ENCODE measurements at regions not wholly inside any gene's neighbourhood (a gene's known extent, or its start where the extent isn't known, plus 50 kb on each side); places are given as distances from the start of the nearest gene placed in this dataset.

DNA sequence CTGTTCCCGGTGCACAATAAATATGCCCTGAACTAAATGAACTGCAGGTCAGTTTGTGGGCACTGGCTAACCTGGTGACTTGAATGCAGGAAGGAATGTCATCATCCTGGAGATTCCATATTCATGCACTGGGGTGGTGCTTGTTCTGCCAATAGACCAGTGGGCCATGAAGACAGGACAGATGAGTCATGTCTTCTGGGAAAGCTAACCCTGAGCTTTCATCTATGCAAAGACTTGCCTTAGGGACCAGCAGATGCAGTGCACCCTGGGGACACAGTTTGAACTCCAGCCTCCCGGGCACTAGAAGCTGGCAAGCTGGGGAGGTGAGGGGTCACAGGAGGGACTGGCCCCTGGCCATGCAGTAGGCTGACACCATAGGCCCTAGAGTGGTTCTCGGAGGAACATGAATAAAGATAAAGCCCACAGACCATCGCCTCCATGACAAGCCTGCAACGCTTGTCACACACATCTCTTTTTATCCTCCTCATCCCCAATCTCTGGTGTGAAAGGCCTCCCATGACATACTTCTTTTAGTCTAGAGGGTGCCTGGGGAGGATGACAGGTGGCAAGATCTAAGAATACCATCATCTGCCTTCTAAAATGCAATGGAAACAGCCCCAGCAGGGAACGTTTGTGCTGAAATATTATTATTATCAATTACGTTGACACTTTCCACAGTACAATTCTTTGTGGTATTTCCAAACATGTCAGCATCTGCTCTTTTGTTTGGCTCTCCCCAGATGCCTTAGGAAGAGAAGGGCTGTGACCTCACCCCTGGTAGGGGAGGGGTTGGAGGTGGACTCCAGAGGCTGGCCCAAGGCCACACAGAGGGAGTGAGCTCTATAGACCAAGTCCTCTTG, 267.4 kb upstream of the RAB6C start:
- ChIA-PET CTCF (no interaction called here), POLR2A (no interaction called here)
- Mint-ChIP-seq H3K4me3 (no peak overlapping the region), H3K36me3 (no peaks in the 10 kb centered on the region), H3K9me3 (no peaks in the 10 kb centered on the region), H3K27me3 (peaks cover 0 to 8% of the 10 kb centered on the region in 2 donors), H3K27ac (no peak overlapping the region), H3K4me1 (no peaks in the 10 kb centered on the region)
- Histone ChIP-seq H3K4me3 (ENCODE audit: low read length) (no peak overlapping the region), H3K27me3 (ENCODE audit: insufficient read depth, low read length, poor library complexity, severe bottlenecking) (no peaks in the 10 kb centered on the region), H3K36me3 (ENCODE audit: insufficient read depth, low read length) (no peaks in the 10 kb centered on the region), H3K27ac (ENCODE audit: low read depth, low read length) (no peak overlapping the region), H3K4me1 (ENCODE audit: insufficient read depth, low read length) (no peaks in the 10 kb centered on the region), H3K9me3 (ENCODE audit: low read length) (no peaks in the 10 kb centered on the region)
- DNase-seq, result no peak

DNA sequence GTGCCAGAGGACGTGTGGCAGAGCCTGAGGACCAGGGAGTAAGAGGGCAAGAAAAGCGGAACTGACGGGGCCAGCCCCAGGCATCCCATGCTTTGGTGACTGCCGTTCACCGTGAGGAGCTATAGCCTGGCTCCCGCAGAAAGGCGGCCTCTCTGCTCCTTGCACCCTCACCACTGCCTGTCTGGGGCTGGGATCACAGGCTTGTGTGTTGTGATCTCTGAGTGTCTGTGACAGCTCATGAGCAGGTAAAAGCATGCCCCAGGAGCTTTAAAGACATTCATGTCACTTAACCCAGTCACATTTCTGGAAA, 266.8 kb upstream of the RAB6C start:
- no peaks in the 10 kb centered on the region for H3K4me1 ChIP-seq (ENCODE audit: insufficient read depth, low read length)
- no peak overlapping the region for H3K27ac Mint-ChIP-seq
- DNase-seq, result no peak
- H3K9me3 Mint-ChIP-seq, result no peaks in the 10 kb centered on the region
- no peak overlapping the region for H3K4me3 ChIP-seq (ENCODE audit: low read length)
- H3K27ac ChIP-seq (ENCODE audit: low read depth, low read length), result no peak overlapping the region
- no peaks in the 10 kb centered on the region for H3K4me1 Mint-ChIP-seq
- H3K36me3 ChIP-seq (ENCODE audit: insufficient read depth, low read length), result no peaks in the 10 kb centered on the region
- H3K9me3 ChIP-seq (ENCODE audit: low read length), result no peaks in the 10 kb centered on the region
- CTCF ChIA-PET, result no interaction called here
- POLR2A ChIA-PET, result no interaction called here
- peaks cover 0 to 8% of the 10 kb centered on the region in 2 donors for H3K27me3 Mint-ChIP-seq
- no peaks in the 10 kb centered on the region for H3K36me3 Mint-ChIP-seq
- no peak overlapping the region for H3K4me3 Mint-ChIP-seq
- no peaks in the 10 kb centered on the region for H3K27me3 ChIP-seq (ENCODE audit: insufficient read depth, low read length, poor library complexity, severe bottlenecking)

DNA sequence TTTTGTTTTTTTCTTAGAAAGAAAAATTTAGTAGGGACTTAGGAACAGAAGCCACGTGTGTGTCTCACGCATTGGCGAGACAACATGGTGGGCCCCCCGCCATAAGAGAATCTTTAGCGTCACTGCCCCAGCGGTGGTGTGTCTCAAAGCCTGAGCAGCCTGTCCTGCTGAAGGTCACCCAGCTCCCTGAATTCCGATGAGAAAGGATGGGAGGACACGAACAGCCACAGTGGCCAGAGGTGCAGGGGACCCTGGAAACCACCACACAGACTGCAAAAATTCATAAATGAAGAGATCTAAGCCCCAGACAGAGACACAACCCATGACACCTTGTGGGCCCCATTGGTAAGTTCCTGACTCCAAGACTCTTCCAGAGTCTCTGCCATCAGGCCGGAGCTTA, 266.1 kb upstream of the RAB6C start:
- ChIA-PET POLR2A (no interaction called here), CTCF (no interaction called here)
- Histone ChIP-seq H3K27ac (ENCODE audit: low read depth, low read length) (no peak overlapping the region), H3K27me3 (ENCODE audit: insufficient read depth, low read length, poor library complexity, severe bottlenecking) (no peaks in the 10 kb centered on the region), H3K36me3 (ENCODE audit: insufficient read depth, low read length) (no peaks in the 10 kb centered on the region), H3K9me3 (ENCODE audit: low read length) (no peaks in the 10 kb centered on the region), H3K4me1 (ENCODE audit: insufficient read depth, low read length) (no peaks in the 10 kb centered on the region), H3K4me3 (ENCODE audit: low read length) (no peak overlapping the region)
- no peak overlapping the region for H3K4me3 Mint-ChIP-seq
- no peak overlapping the region for H3K27ac Mint-ChIP-seq
- peaks cover 0 to 5% of the 10 kb centered on the region in 2 donors for H3K27me3 Mint-ChIP-seq
- H3K36me3 Mint-ChIP-seq, result no peaks in the 10 kb centered on the region
- H3K4me1 Mint-ChIP-seq, result no peaks in the 10 kb centered on the region
- H3K9me3 Mint-ChIP-seq, result no peaks in the 10 kb centered on the region
- no peak for DNase-seq

DNA sequence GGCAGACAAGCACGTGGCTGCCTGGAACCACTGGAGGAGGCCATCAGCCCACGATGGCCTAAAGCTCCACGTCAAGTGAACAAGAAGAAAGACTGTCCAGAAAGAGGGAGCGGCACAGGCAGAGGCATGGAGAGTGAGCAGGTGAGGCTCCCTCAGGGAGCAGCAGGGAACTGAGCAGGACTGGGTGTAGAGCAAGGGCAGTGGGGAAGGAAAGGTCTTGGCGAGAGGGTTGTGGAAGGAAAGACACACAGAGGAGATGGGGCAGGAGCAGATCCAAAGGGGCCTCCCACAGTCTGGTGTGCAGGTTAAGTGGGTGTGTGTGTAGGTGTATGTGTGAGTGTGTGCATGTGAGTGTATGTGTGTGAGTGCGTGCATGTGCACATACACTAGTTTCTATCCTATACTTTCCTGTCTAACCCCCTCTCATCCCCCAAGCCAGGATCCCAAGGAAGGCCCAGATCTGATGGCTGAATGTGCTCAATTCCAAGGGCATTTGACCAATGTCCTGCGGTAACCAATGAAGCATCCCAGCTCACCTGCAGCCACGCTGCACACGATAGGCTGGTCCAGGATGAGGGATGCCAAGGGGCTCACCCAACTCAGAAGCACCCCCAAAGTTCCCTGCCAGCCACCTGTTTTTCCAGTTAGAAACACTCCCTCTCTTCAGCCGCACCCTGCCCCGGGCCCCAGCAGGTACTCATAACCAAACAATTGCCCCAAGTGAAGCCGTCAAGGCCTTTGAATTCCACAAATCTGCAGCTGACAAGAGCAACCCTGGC, 262.5 kb upstream of the RAB6C start:
- no peaks in the 10 kb centered on the region for H3K27me3 ChIP-seq (ENCODE audit: insufficient read depth, low read length, poor library complexity, severe bottlenecking)
- no peak overlapping the region for H3K27ac Mint-ChIP-seq

DNA sequence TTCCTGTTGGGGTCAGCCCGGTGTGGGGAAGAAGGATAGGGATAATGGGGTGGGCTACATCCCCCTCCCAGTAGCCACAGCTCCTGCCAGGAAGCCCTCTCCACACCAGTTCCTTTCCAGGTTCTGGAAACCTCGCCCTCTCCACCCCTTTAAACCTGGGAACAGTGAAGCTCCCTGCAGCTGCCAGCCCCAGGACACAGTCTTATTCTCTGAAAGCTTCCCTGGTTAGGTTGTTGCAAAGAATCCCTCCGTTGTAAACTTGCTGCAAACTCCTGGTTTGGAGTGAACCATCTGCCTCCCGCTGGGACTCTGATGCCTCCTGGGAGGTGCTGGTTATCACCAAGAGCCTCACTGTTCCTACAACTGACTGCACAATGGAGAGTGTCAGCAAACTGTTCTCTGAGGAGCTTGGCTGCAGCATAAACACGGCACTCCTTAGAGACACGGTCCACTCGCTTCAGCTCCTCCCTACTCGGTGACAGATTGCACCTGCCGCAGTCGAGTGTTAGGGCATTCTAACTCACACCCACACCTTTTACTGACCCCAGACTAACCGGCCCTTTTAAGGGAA, 261.8 kb upstream of the RAB6C start:
- Mint-ChIP-seq H3K4me1 (no peaks in the 10 kb centered on the region), H3K9me3 (no peaks in the 10 kb centered on the region), H3K36me3 (no peaks in the 10 kb centered on the region), H3K4me3 (no peak overlapping the region), H3K27ac (no peak overlapping the region), H3K27me3 (peaks cover 0 to 4% of the 10 kb centered on the region in 2 donors)
- no peak for DNase-seq
- Histone ChIP-seq H3K9me3 (ENCODE audit: low read length) (no peaks in the 10 kb centered on the region), H3K27me3 (ENCODE audit: insufficient read depth, low read length, poor library complexity, severe bottlenecking) (no peaks in the 10 kb centered on the region), H3K27ac (ENCODE audit: low read depth, low read length) (no peak overlapping the region), H3K4me1 (ENCODE audit: insufficient read depth, low read length) (no peaks in the 10 kb centered on the region), H3K4me3 (ENCODE audit: low read length) (no peak overlapping the region), H3K36me3 (ENCODE audit: insufficient read depth, low read length) (no peaks in the 10 kb centered on the region)
- POLR2A ChIA-PET, result no interaction called here
- CTCF ChIA-PET, result no interaction called here

More for the DNA sequence above, 262.5 kb upstream of the RAB6C start:
- Histone ChIP-seq H3K27ac (ENCODE audit: low read depth, low read length) (no peak overlapping the region), H3K9me3 (ENCODE audit: low read length) (no peaks in the 10 kb centered on the region), H3K4me3 (ENCODE audit: low read length) (no peak overlapping the region), H3K36me3 (ENCODE audit: insufficient read depth, low read length) (no peaks in the 10 kb centered on the region), H3K4me1 (ENCODE audit: insufficient read depth, low read length) (no peaks in the 10 kb centered on the region)
- no peaks in the 10 kb centered on the region for H3K36me3 Mint-ChIP-seq
- no peak for DNase-seq
- H3K27me3 Mint-ChIP-seq, result peaks cover 0 to 5% of the 10 kb centered on the region in 2 donors
- H3K9me3 Mint-ChIP-seq, result no peaks in the 10 kb centered on the region
- ChIA-PET CTCF (no interaction called here), POLR2A (no interaction called here)
- H3K4me3 Mint-ChIP-seq, result no peak overlapping the region
- no peaks in the 10 kb centered on the region for H3K4me1 Mint-ChIP-seq

DNA sequence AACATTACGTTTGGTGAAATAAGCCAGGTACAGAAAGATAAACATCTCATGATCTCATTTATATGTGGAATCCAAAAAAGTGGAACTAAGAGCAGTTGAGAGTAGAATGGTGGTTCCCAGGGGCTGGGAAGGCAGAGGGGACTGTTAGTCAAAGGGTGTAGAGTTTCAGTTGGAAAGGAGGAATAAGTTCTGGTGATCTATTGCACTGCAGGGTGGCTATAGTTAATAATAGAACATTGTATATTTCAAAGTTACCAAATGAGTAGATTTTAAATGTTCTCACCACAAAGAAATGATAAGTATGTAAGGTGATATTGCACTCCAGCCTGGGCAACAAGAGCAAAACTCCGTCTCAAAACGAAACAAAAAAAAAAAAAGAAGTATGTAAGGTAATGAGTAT, 260.1 kb upstream of the RAB6C start:
- Mint-ChIP-seq H3K36me3 (no peaks in the 10 kb centered on the region), H3K9me3 (peaks cover 0 to 3% (median 0%) of the 10 kb centered on the region in 5 donors), H3K4me1 (no peaks in the 10 kb centered on the region), H3K4me3 (no peak overlapping the region), H3K27me3 (peaks cover 0 to 5% of the 10 kb centered on the region in 2 donors), H3K27ac (no peak overlapping the region)
- no peak overlapping the region for H3K4me3 ChIP-seq (ENCODE audit: low read length)
- no peaks in the 10 kb centered on the region for H3K9me3 ChIP-seq (ENCODE audit: low read length)
- ChIA-PET POLR2A (no interaction called here), CTCF (no interaction called here)
- H3K4me1 ChIP-seq (ENCODE audit: insufficient read depth, low read length), result no peaks in the 10 kb centered on the region
- H3K36me3 ChIP-seq (ENCODE audit: insufficient read depth, low read length), result no peaks in the 10 kb centered on the region
- DNase-seq, result no peak
- H3K27ac ChIP-seq (ENCODE audit: low read depth, low read length), result no peak overlapping the region
- H3K27me3 ChIP-seq (ENCODE audit: insufficient read depth, low read length, poor library complexity, severe bottlenecking), result no peaks in the 10 kb centered on the region

DNA sequence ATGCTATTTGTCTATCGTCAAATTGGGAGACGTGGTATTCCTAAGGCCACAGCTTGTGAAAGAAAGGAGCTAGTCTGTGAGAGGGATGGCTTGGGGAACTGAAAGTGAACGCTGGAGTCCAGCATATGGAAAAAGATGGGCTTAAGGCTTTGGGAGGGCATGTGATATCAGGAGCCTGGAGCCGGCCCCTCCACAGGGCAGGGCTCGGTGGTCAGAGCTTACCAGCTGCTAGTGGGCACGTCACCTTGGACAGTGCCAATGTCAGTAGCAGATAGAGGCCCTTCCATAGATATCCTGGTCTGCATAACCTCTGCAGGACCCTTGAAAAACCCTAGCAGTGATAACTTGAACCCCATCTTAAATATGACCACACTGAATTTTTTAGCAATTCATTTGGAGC, 259.1 kb upstream of the RAB6C start:
- H3K27me3 Mint-ChIP-seq, result peaks cover 0 to 5% of the 10 kb centered on the region in 2 donors
- no peaks in the 10 kb centered on the region for H3K4me1 Mint-ChIP-seq
- ChIA-PET CTCF (no interaction called here), POLR2A (no interaction called here)
- no peak overlapping the region for H3K4me3 ChIP-seq (ENCODE audit: low read length)
- no peak overlapping the region for H3K4me3 Mint-ChIP-seq
- H3K36me3 Mint-ChIP-seq, result no peaks in the 10 kb centered on the region
- no peaks in the 10 kb centered on the region for H3K9me3 ChIP-seq (ENCODE audit: low read length)
- H3K27ac Mint-ChIP-seq, result no peak overlapping the region
- H3K9me3 Mint-ChIP-seq, result peaks cover 0 to 3% (median 0%) of the 10 kb centered on the region in 5 donors
- no peak overlapping the region for H3K27ac ChIP-seq (ENCODE audit: low read depth, low read length)
- no peaks in the 10 kb centered on the region for H3K4me1 ChIP-seq (ENCODE audit: insufficient read depth, low read length)
- H3K36me3 ChIP-seq (ENCODE audit: insufficient read depth, low read length), result no peaks in the 10 kb centered on the region
- DNase-seq, result no peak
- H3K27me3 ChIP-seq (ENCODE audit: insufficient read depth, low read length, poor library complexity, severe bottlenecking), result no peaks in the 10 kb centered on the region

DNA sequence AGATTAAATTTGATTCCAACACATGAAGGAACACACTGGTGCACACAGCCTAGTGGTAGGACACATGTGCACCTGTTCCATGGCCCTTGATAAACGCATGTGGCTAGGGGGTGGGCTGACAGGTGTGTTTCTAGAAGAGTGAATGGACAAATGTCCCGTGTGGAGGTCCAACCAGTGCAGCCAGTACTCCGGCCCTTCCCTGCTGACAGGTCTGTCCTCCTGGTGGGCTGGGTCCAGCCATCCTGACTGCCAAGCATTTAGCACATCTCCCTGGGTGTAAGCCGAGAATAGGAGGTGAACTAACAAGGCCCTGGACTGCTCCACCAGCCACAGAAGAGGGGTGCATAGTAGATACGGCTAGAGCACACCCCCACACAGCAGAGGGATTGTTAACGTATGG, 258.7 kb upstream of the RAB6C start:
- H3K36me3 ChIP-seq (ENCODE audit: insufficient read depth, low read length), result no peaks in the 10 kb centered on the region
- no peak for DNase-seq
- peaks cover 0 to 3% (median 0%) of the 10 kb centered on the region in 5 donors for H3K9me3 Mint-ChIP-seq
- no peak overlapping the region for H3K27ac Mint-ChIP-seq
- H3K9me3 ChIP-seq (ENCODE audit: low read length), result no peaks in the 10 kb centered on the region
- POLR2A ChIA-PET, result no interaction called here
- no peaks in the 10 kb centered on the region for H3K36me3 Mint-ChIP-seq
- no peak overlapping the region for H3K4me3 Mint-ChIP-seq
- H3K4me1 ChIP-seq (ENCODE audit: insufficient read depth, low read length), result no peaks in the 10 kb centered on the region
- H3K27ac ChIP-seq (ENCODE audit: low read depth, low read length), result no peak overlapping the region
- CTCF ChIA-PET, result no interaction called here
- peaks cover 0 to 5% of the 10 kb centered on the region in 2 donors for H3K27me3 Mint-ChIP-seq
- no peaks in the 10 kb centered on the region for H3K27me3 ChIP-seq (ENCODE audit: insufficient read depth, low read length, poor library complexity, severe bottlenecking)
- H3K4me1 Mint-ChIP-seq, result no peaks in the 10 kb centered on the region
- no peak overlapping the region for H3K4me3 ChIP-seq (ENCODE audit: low read length)
